Prostate gland (tissue), 2 donors: ENCODE measurements at regions not wholly inside any gene's neighbourhood (a gene's known extent, or its start where the extent isn't known, plus 50 kb on each side); places are given as distances from the start of the nearest gene placed in this dataset.

Experiments
- POLR2A ChIP-seq: fragments of 450-650 bp; IDR thresholded peaks from one replicate; pipeline ENCODE4 v1.6.1; 2016; ENCODE audit warnings: antibody characterized with exemption, mild to moderate bottlenecking
- POLR2AphosphoS5 ChIP-seq: sonication (generic); formaldehyde crosslinking; IDR thresholded peaks from one replicate; pipeline ENCODE4 v1.6.1; 2017; ENCODE audit warnings: antibody characterized with exemption
- TF ChIP-seq, protein P1 (sequence below), 4 experiments: fragments of 200-600 bp in 2 of 4; fragments of 450-650 bp in 2 of 4; sonication (generic) in 2 of 4; IDR thresholded peaks; 1 replicate in 3 of 4; 2 replicates in 1 of 4; pipeline ENCODE4 v1.5.1; 2016 to 2019; ENCODE audit warnings: antibody characterized with exemption in 4 of 4, mild to moderate bottlenecking in 2 of 4, moderate library complexity in 2 of 4

DNA sequence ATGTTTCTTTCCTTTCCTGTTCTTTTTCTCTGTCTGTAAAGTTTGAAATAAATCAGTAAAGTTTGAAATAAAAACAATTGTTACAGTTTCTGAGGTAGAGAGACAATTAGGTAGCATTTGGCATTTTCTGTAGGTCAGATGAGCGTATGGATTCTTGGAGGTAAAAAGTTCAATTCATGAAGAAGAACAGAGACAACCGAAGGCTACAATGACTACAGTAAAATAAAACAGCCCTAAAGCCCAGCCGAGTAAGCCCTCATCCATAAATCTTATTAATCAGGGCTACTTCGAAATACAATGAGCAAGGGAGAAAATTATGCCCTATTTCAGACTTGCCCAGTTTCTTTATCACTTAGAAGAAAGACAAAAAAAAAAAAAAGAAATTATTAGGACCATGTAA is 941.9 kb upstream of the SLC10A2 start:
- TF ChIP-seq, protein P1, sequence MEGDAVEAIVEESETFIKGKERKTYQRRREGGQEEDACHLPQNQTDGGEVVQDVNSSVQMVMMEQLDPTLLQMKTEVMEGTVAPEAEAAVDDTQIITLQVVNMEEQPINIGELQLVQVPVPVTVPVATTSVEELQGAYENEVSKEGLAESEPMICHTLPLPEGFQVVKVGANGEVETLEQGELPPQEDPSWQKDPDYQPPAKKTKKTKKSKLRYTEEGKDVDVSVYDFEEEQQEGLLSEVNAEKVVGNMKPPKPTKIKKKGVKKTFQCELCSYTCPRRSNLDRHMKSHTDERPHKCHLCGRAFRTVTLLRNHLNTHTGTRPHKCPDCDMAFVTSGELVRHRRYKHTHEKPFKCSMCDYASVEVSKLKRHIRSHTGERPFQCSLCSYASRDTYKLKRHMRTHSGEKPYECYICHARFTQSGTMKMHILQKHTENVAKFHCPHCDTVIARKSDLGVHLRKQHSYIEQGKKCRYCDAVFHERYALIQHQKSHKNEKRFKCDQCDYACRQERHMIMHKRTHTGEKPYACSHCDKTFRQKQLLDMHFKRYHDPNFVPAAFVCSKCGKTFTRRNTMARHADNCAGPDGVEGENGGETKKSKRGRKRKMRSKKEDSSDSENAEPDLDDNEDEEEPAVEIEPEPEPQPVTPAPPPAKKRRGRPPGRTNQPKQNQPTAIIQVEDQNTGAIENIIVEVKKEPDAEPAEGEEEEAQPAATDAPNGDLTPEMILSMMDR (IDR thresholded peaks at IDR 0.05) = no peak
- no peak for TF ChIP-seq POLR2A
- TF ChIP-seq POLR2AphosphoS5 = no peak
